Spleen (tissue), 7 donors: ENCODE measurements at regions not wholly inside any gene's neighbourhood (a gene's known extent, or its start where the extent isn't known, plus 50 kb on each side); places are given as distances from the start of the nearest gene placed in this dataset.

Source experiments
- POLR2A ChIP-seq, 3 donors: fragments of 450-650 bp; IDR thresholded peaks; one replicate each; pipeline ENCODE4 v1.5.1; 2017; ENCODE audit warnings: antibody characterized with exemption in 3 of 3, mild to moderate bottlenecking in 1 of 3
- TF ChIP-seq, protein P1 (sequence below), 11 experiments: fragments of 200-600 bp in 7 of 11; fragments of 450-650 bp in 4 of 11; sonication (generic) in 4 of 11; IDR thresholded peaks in 8 of 11; conservative IDR thresholded peaks in 3 of 11; 1 replicate in 7 of 11; 2 replicates in 4 of 11; pipeline versions ENCODE4 v1.4.0 to v1.8.0; 2016 to 2021; ENCODE audit warnings: antibody characterized with exemption in 11 of 11, inconsistent platforms in 4 of 11, mild to moderate bottlenecking in 1 of 11
- donor health status: DM: no; HTN: no; CAD: no; lungs with moderate emphysema.
- donor health status: DM: no; HTN: no; CAD: no.
- donor health status: DM: no; HTN: no; CAD: no.

DNA sequence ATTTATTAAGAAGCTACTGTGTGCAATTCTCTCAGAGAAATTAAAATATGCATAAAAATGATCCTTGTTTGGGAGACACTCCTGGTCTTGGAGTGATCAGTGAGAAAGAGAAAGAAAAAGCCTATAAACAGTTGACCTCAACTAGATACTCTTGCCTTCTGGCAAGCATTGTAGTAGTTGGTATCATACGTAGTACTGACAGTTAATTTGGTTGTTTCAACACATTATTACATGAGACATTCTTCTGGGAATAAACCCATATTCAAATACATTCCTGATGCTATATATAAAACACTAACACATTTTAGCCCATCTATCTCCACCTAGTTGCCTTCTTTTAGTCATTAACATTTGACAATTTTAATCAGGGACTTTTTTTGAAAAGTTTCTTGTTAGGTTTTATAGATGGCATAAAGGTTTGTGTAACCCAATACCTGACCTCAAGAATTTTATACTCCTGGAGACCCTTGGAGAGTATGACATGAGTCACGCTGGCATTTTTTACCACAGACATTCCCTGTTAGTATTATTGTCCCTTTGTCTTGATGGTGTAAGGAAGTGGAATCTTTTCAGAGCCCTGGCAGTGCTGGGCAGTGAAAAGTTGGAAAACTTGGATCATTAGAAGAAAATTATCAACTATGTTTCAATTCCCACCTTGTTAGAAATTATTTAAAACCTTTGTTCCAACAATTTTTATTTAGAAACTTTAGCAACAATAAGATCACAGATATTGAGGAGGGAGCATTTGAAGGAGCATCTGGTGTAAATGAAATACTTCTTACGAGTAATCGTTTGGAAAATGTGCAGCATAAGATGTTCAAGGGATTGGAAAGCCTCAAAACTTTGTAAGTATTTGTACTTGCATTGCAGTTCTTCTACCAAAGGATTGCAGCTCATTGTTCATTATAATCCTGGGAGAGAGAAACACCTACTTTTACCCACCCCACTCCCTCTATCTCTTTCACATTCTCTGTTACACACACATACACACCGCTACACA is 167.1 kb upstream of the PACRGL start:
- TF ChIP-seq, protein P1, sequence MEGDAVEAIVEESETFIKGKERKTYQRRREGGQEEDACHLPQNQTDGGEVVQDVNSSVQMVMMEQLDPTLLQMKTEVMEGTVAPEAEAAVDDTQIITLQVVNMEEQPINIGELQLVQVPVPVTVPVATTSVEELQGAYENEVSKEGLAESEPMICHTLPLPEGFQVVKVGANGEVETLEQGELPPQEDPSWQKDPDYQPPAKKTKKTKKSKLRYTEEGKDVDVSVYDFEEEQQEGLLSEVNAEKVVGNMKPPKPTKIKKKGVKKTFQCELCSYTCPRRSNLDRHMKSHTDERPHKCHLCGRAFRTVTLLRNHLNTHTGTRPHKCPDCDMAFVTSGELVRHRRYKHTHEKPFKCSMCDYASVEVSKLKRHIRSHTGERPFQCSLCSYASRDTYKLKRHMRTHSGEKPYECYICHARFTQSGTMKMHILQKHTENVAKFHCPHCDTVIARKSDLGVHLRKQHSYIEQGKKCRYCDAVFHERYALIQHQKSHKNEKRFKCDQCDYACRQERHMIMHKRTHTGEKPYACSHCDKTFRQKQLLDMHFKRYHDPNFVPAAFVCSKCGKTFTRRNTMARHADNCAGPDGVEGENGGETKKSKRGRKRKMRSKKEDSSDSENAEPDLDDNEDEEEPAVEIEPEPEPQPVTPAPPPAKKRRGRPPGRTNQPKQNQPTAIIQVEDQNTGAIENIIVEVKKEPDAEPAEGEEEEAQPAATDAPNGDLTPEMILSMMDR (IDR thresholded peaks at IDR 0.05 in 8 of 11, conservative IDR thresholded peaks at IDR 0.05 in 3 of 11): no peak
- no peak for TF ChIP-seq POLR2A (IDR thresholded peaks at IDR 0.05)
